PFSK-1 (cell line): ENCODE measurements at regions not wholly inside any gene's neighbourhood (a gene's known extent, or its start where the extent isn't known, plus 50 kb on each side); places are given as distances from the start of the nearest gene placed in this dataset.

ENCODE experiments used
- FOXP2 ChIP-seq: optimal IDR thresholded peaks from 2 replicates; pipeline ENCODE3; 2011; ENCODE audit warnings: borderline replicate concordance, control low read depth, inconsistent platforms; ENCODE audit not compliant: insufficient read depth; ENCODE audit errors: extremely low read length, extremely low read depth
- POLR2AphosphoS5 ChIP-seq: IDR thresholded peaks from 2 replicates; pipeline ENCODE4 v1.6.1; 2012; ENCODE audit warnings: low read depth, mild to moderate bottlenecking, control low read depth, low read length, moderate library complexity
- SIN3A ChIP-seq: IDR thresholded peaks from 2 replicates; pipeline ENCODE4 v1.6.1; 2012; ENCODE audit warnings: mild to moderate bottlenecking, low read length, moderate library complexity, borderline replicate concordance; ENCODE audit not compliant: insufficient read depth
- TAF1 ChIP-seq: IDR thresholded peaks from 2 replicates; pipeline ENCODE4 v1.6.1; 2012; ENCODE audit warnings: low read length, control low read depth, borderline replicate concordance; ENCODE audit not compliant: insufficient read depth
- TF ChIP-seq, protein P1 (sequence below), 2 experiments: IDR thresholded peaks; 2 replicates each; pipeline versions ENCODE4 v1.6.1 to v1.8.0; 2011 to 2012; ENCODE audit warnings: low read depth in 2 of 2, low read length in 2 of 2, control low read depth in 1 of 2, inconsistent platforms in 1 of 2, mild to moderate bottlenecking in 1 of 2, moderate library complexity in 1 of 2; ENCODE audit not compliant: insufficient read depth in 1 of 2

DNA sequence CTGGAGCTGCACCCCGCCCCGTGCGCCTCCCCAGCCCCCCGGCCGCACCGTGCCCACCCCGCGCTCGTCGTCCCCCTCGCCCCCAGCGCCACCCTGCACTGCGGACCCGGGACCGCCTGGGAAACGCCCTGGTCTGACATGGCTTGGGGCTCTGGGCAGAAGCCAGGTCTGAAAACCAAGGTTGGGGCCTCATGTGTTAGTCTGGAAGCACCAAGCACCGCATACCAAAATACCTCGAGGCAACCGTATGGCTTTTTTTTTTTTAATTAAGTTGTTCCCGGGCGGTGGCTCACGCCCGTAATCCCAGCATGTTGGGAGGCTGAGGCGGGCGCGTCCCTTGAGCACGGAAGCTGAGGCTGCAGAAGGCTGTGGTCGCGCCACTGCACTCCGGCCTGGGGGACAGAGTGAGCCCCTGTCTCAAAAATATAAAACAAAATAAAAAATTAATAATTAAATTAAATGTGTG lies 91.5 kb upstream of the CHD2 start:
- no peak for TF ChIP-seq POLR2AphosphoS5
- TF ChIP-seq TAF1: no peak
- TF ChIP-seq, protein P1, sequence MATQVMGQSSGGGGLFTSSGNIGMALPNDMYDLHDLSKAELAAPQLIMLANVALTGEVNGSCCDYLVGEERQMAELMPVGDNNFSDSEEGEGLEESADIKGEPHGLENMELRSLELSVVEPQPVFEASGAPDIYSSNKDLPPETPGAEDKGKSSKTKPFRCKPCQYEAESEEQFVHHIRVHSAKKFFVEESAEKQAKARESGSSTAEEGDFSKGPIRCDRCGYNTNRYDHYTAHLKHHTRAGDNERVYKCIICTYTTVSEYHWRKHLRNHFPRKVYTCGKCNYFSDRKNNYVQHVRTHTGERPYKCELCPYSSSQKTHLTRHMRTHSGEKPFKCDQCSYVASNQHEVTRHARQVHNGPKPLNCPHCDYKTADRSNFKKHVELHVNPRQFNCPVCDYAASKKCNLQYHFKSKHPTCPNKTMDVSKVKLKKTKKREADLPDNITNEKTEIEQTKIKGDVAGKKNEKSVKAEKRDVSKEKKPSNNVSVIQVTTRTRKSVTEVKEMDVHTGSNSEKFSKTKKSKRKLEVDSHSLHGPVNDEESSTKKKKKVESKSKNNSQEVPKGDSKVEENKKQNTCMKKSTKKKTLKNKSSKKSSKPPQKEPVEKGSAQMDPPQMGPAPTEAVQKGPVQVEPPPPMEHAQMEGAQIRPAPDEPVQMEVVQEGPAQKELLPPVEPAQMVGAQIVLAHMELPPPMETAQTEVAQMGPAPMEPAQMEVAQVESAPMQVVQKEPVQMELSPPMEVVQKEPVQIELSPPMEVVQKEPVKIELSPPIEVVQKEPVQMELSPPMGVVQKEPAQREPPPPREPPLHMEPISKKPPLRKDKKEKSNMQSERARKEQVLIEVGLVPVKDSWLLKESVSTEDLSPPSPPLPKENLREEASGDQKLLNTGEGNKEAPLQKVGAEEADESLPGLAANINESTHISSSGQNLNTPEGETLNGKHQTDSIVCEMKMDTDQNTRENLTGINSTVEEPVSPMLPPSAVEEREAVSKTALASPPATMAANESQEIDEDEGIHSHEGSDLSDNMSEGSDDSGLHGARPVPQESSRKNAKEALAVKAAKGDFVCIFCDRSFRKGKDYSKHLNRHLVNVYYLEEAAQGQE (IDR thresholded peaks at IDR 0.05; ENCODE audit: insufficient read depth in 1 of 2, low read depth in 2 of 2, low read length in 2 of 2): no peak; a peak in 1 of 4 replicates
- TF ChIP-seq SIN3A: no peak
- TF ChIP-seq FOXP2: no peak
